ENCODE measurements at regions not wholly inside any gene's neighbourhood (a gene's known extent, or its start where the extent isn't known, plus 50 kb on each side); places are given as distances from the start of the nearest gene placed in this dataset.

DNA sequence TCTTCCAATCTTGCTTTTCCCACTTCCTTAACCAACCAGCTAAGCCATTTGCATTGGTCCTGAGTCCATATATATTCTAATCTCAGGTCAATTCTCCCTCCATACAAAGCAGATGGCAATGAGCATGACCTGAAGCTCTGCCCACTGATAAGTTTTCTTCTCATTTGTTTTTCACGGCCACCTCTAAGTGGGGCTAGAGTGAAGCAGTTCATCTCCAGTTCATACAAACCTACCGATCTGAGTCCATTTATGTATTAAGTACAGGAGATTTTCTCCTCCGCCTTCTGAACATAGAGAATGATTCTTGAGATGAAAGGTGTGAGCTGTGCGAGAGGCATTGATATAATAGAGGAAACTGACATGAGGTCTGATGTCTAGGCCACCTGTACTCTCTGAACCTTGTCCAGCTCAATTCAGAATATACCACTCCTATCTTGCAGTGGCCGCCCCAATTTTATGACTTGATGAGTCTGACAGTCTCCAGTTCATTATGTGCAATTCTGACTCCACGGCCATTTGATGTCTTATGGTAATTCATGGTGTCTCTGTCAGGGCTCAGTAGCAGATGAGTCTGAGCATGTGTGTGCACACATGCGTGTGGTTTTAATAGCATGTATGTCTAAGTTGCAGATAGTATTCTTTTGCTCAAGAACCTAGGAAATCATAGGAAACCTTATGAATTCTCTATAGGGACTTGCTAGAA, 329.8 kb downstream of the PMP22 start:
- H3K27ac ChIP-seq: no peak overlapping the region
- H3K4me3 ChIP-seq: no peak overlapping the region
- TF ChIP-seq, protein P1, sequence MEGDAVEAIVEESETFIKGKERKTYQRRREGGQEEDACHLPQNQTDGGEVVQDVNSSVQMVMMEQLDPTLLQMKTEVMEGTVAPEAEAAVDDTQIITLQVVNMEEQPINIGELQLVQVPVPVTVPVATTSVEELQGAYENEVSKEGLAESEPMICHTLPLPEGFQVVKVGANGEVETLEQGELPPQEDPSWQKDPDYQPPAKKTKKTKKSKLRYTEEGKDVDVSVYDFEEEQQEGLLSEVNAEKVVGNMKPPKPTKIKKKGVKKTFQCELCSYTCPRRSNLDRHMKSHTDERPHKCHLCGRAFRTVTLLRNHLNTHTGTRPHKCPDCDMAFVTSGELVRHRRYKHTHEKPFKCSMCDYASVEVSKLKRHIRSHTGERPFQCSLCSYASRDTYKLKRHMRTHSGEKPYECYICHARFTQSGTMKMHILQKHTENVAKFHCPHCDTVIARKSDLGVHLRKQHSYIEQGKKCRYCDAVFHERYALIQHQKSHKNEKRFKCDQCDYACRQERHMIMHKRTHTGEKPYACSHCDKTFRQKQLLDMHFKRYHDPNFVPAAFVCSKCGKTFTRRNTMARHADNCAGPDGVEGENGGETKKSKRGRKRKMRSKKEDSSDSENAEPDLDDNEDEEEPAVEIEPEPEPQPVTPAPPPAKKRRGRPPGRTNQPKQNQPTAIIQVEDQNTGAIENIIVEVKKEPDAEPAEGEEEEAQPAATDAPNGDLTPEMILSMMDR (IDR thresholded peaks at IDR 0.05): no peak
- no peak for TF ChIP-seq POLR2A (IDR thresholded peaks at IDR 0.05)
- no peaks in the 10 kb centered on the region for H3K36me3 ChIP-seq
- H3K9me3 ChIP-seq: no peaks in the 10 kb centered on the region
- H3K27me3 ChIP-seq: no peaks in the 10 kb centered on the region
- ATAC-seq (no peak), DNase-seq (no peak)
- intact Hi-C loops (cut with DNase I): no loop called here
- no peaks in the 10 kb centered on the region for H3K4me1 ChIP-seq
- WGBS (ENCODE audit: insufficient coverage, low coverage, low lambda C conversion rate, missing lambda C conversion rate): 90% methylated on average over 7 of the region's 7 CpGs

DNA sequence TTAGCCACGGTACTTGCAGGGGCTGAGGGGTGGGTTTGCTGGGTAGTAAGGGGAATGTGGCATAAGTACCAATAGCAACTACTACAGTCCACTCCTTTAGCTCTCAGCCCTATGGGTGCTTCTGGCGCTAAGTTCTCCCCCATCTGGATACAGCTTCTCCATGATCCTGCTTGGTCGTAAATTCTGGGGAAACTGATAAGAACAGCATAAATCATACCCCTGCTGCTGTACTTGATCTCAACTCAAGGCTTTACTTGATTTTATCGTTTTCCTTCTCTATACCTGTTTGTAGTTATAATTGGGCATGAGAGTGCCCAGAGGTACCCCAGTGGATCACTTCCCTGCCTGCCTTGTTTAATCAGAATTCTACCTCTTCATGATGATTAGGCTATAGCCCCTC, 331.4 kb downstream of the PMP22 start:
- Histone ChIP-seq H3K9me3 (no peaks in the 10 kb centered on the region), H3K27me3 (no peaks in the 10 kb centered on the region), H3K4me1 (no peaks in the 10 kb centered on the region), H3K4me3 (no peak overlapping the region), H3K27ac (no peak overlapping the region), H3K36me3 (no peaks in the 10 kb centered on the region)
- WGBS (ENCODE audit: insufficient coverage, low coverage, low lambda C conversion rate, missing lambda C conversion rate): 77% methylated on average over 4 of the region's 4 CpGs
- TF ChIP-seq POLR2A (IDR thresholded peaks at IDR 0.05): no peak
- TF ChIP-seq, protein P1 (IDR thresholded peaks at IDR 0.05): no peak
- no peak for ATAC-seq
- no peak for DNase-seq
- intact Hi-C loops (cut with DNase I): no loop called here

GRCh38 chr17:14926526-14927122, 338.5 kb downstream of the PMP22 start:
- ATAC-seq (peak; percentile 72 to 89 (median 82)), DNase-seq (peak in 2 of 3 donors; percentile 20 to 59)
- H3K27ac ChIP-seq: no peak overlapping the region
- TF ChIP-seq POLR2A (IDR thresholded peaks at IDR 0.05): no peak
- TF ChIP-seq, protein P1 (IDR thresholded peaks at IDR 0.05): peak; percentile 73 to 82 (median 81)
- 13% methylated on average over 7 of the region's 7 CpGs for WGBS (ENCODE audit: insufficient coverage, low coverage, low lambda C conversion rate, missing lambda C conversion rate)
- intact Hi-C loops (cut with DNase I): no loop called here
- no peaks in the 10 kb centered on the region for H3K36me3 ChIP-seq
- H3K4me3 ChIP-seq: no peak overlapping the region
- H3K27me3 ChIP-seq: no peaks in the 10 kb centered on the region
- H3K4me1 ChIP-seq: peaks cover 0 to 13% (median 4%) of the 10 kb centered on the region in 4 donors
- no peaks in the 10 kb centered on the region for H3K9me3 ChIP-seq

- Histone ChIP-seq H3K27ac (no peak overlapping the region), H3K36me3 (no peaks in the 10 kb centered on the region), H3K27me3 (no peaks in the 10 kb centered on the region), H3K4me1 (peaks cover 0 to 13% (median 4%) of the 10 kb centered on the region in 4 donors), H3K4me3 (no peak overlapping the region), H3K9me3 (no peaks in the 10 kb centered on the region)
- no peak for TF ChIP-seq POLR2A (IDR thresholded peaks at IDR 0.05)
- TF ChIP-seq, protein P1 (IDR thresholded peaks at IDR 0.05): no peak
- DNase-seq: no peak
- ATAC-seq: peak; percentile 60 to 67 (median 65)
- intact Hi-C loops (cut with DNase I): no loop called here
- 22% methylated on average over 8 of the region's 8 CpGs for WGBS (ENCODE audit: insufficient coverage, low coverage, low lambda C conversion rate, missing lambda C conversion rate)
Observed at GRCh38 chr17:14926073-14926472, 339.1 kb downstream of the PMP22 start.

Data from right lobe of liver (tissue), 6 donors.